H1 (cell line): ENCODE measurements at regions not wholly inside any gene's neighbourhood (a gene's known extent, or its start where the extent isn't known, plus 50 kb on each side); places are given as distances from the start of the nearest gene placed in this dataset.

Experiments
- CTCF ChIA-PET: fragments of 300-600 bp; sonication (Branson Sonifier 250); formaldehyde crosslinking; loops from one replicate; lab custom pipeline; 2021; ENCODE audit not compliant: partially characterized antibody; lab: Charles Lee
- POLR2A ChIA-PET: fragments of 300-600 bp; sonication (Branson Sonifier 250); formaldehyde crosslinking; loops from one replicate; lab custom pipeline; 2021; ENCODE audit warnings: inconsistent platforms; ENCODE audit not compliant: partially characterized antibody; lab: Charles Lee
- DNase-seq, 2 experiments: peaks; one replicate each; pipeline versions ENCODE4 v3.0.0 to v3.0.0-alpha.2; 2010 to 2022; ENCODE audit warnings: low spot score in 2 of 2, low read depth in 1 of 2, mixed read lengths in 1 of 2
- FAIRE-seq: peaks from 2 replicates; lab custom pipeline; 2011; peaks lifted over from hg19 to GRCh38; lab: Jason Lieb, UNC
- H2AFZ ChIP-seq: 2 replicates; pipeline ENCODE4 v1.8.1; 2012; ENCODE audit warnings: low read length, inconsistent platforms
- H2AK5ac ChIP-seq: 2 replicates; pipeline ENCODE4 v1.6.1; 2013; ENCODE audit warnings: low read depth, low read length
- H2BK120ac ChIP-seq: replicated peaks from 2 replicates; pipeline ENCODE3; 2013; ENCODE audit warnings: low read depth, low read length, inconsistent platforms
- H2BK12ac ChIP-seq: 2 replicates; pipeline ENCODE4 v1.6.1; 2013; ENCODE audit warnings: low read depth, low read length
- H2BK15ac ChIP-seq: 2 replicates; pipeline ENCODE4 v1.6.1; 2013; ENCODE audit warnings: low read length
- H2BK20ac ChIP-seq: 2 replicates; pipeline ENCODE4 v1.6.1; 2013; ENCODE audit warnings: low read length
- H2BK5ac ChIP-seq: 2 replicates; pipeline ENCODE4 v1.6.1; 2013; ENCODE audit warnings: low read depth, low read length
- H3K14ac ChIP-seq: 2 replicates; pipeline ENCODE4 v1.6.1; 2013; ENCODE audit warnings: inconsistent platforms; ENCODE audit not compliant: insufficient read length
- H3K18ac ChIP-seq: 2 replicates; pipeline ENCODE4 v1.6.1; 2013; ENCODE audit warnings: low read length; ENCODE audit errors: extremely low read depth
- H3K23ac ChIP-seq: 2 replicates; pipeline ENCODE4 v1.6.1; 2013; ENCODE audit warnings: inconsistent platforms; ENCODE audit not compliant: insufficient read length
- H3K23me2 ChIP-seq: 2 replicates; pipeline ENCODE4 v1.6.1; 2013; ENCODE audit warnings: low read depth, low read length
- H3K27ac ChIP-seq: 2 replicates; pipeline ENCODE4 v1.6.1; 2011; ENCODE audit warnings: low read depth, low read length, inconsistent platforms
- H3K27me3 ChIP-seq, 4 experiments: replicated peaks in 1 of 4; 1 replicate in 1 of 4; 2 replicates in 3 of 4; pipeline versions ENCODE4 v1.6.1 to v1.8.1; 2011 to 2013; ENCODE audit warnings: low read length in 3 of 4, mild to moderate bottlenecking in 3 of 4, inconsistent platforms in 2 of 4, mixed read lengths in 2 of 4, moderate library complexity in 1 of 4; ENCODE audit not compliant: control insufficient read depth in 3 of 4, insufficient read depth in 3 of 4; ENCODE audit errors: extremely low read depth in 1 of 4
- H3K36me3 ChIP-seq, 4 experiments: 2 replicates each; pipeline versions ENCODE4 v1.6.1 to v1.8.1; 2011 to 2013; ENCODE audit warnings: mild to moderate bottlenecking in 4 of 4, low read length in 3 of 4, moderate library complexity in 2 of 4, control low read depth in 1 of 4, inconsistent platforms in 1 of 4; ENCODE audit not compliant: insufficient read depth in 4 of 4, control insufficient read depth in 2 of 4
- H3K4ac ChIP-seq: replicated peaks from 2 replicates; pipeline ENCODE3; 2013; ENCODE audit warnings: low read length, low read depth, mixed read lengths, inconsistent platforms; ENCODE audit not compliant: insufficient read length
- H3K4me1 ChIP-seq, 4 experiments: replicated peaks in 1 of 4; 1 replicate in 1 of 4; 2 replicates in 3 of 4; pipeline versions ENCODE4 v1.6.1 to v1.8.1; 2011 to 2013; ENCODE audit warnings: low read length in 3 of 4, inconsistent platforms in 2 of 4, mixed read lengths in 1 of 4; ENCODE audit not compliant: insufficient read depth in 4 of 4, control insufficient read depth in 3 of 4
- H3K4me2 ChIP-seq, 2 experiments: 2 replicates each; pipeline versions ENCODE4 v1.6.1 to v1.8.1; 2011 to 2013; ENCODE audit warnings: low read depth in 2 of 2, low read length in 2 of 2, control low read depth in 1 of 2, inconsistent platforms in 1 of 2, mild to moderate bottlenecking in 1 of 2; ENCODE audit not compliant: insufficient read depth in 1 of 2
- H3K4me3 ChIP-seq, 4 experiments: fragments of 200-600, 300-600 bp in 1 of 4; sonication (generic), shearing (Covaris generic), sonication (Bioruptor Twin) in 1 of 4; 2 replicates each; pipeline versions ENCODE4 v1.5.1 to v1.8.1; 2011 to 2016; ENCODE audit warnings: low read length in 4 of 4, low read depth in 3 of 4, control low read depth in 2 of 4, inconsistent platforms in 2 of 4, mild to moderate bottlenecking in 2 of 4, mixed read lengths in 1 of 4, moderate library complexity in 1 of 4; ENCODE audit not compliant: insufficient read depth in 2 of 4; ENCODE audit errors: extremely low read depth in 1 of 4
- H3K56ac ChIP-seq: replicated peaks from 2 replicates; pipeline ENCODE3; 2013; ENCODE audit warnings: low read depth, mild to moderate bottlenecking, mixed read lengths, low read length, inconsistent platforms; ENCODE audit not compliant: insufficient read length
- H3K79me1 ChIP-seq: 2 replicates; pipeline ENCODE4 v1.6.1; 2013; ENCODE audit warnings: low read depth, low read length, control low read depth
- H3K79me2 ChIP-seq, 2 experiments: 2 replicates each; pipeline versions ENCODE4 v1.6.1 to v1.8.1; 2012 to 2013; ENCODE audit warnings: low read length in 2 of 2, mild to moderate bottlenecking in 2 of 2, inconsistent platforms in 1 of 2; ENCODE audit not compliant: insufficient read depth in 2 of 2, control insufficient read depth in 1 of 2
- H3K9ac ChIP-seq, 4 experiments: replicated peaks in 1 of 4; 1 replicate in 1 of 4; 2 replicates in 3 of 4; pipeline versions ENCODE4 v1.6.1 to v1.8.1; 2011 to 2013; ENCODE audit warnings: low read depth in 3 of 4, low read length in 3 of 4, control low read depth in 2 of 4, mild to moderate bottlenecking in 2 of 4, moderate library complexity in 2 of 4, inconsistent platforms in 1 of 4; ENCODE audit errors: extremely low read depth in 1 of 4
- H3K9me3 ChIP-seq, 2 experiments: 2 replicates each; pipeline versions ENCODE4 v1.6.1 to v1.8.1; 2012 to 2013; ENCODE audit warnings: mild to moderate bottlenecking in 2 of 2, moderate library complexity in 2 of 2, control low read depth in 1 of 2, inconsistent platforms in 1 of 2, low read depth in 1 of 2, low read length in 1 of 2, mixed read lengths in 1 of 2; ENCODE audit not compliant: insufficient read depth in 2 of 2
- H4K20me1 ChIP-seq, 2 experiments: replicated peaks in 1 of 2; 2 replicates each; pipeline versions ENCODE3 to v1.8.1; 2011 to 2013; ENCODE audit warnings: inconsistent platforms in 2 of 2, low read length in 2 of 2, mild to moderate bottlenecking in 1 of 2; ENCODE audit not compliant: insufficient read depth in 2 of 2, control insufficient read depth in 1 of 2
- H4K5ac ChIP-seq: 2 replicates; pipeline ENCODE4 v1.6.1; 2013; ENCODE audit warnings: low read length, low read depth, mixed read lengths, inconsistent platforms; ENCODE audit not compliant: insufficient read length
- H4K8ac ChIP-seq: 2 replicates; pipeline ENCODE4 v1.8.0; 2013; ENCODE audit warnings: mild to moderate bottlenecking, moderate library complexity, low read length, inconsistent platforms; ENCODE audit not compliant: insufficient read depth; ENCODE audit errors: extremely low read depth
- H4K91ac ChIP-seq: replicated peaks from 2 replicates; pipeline ENCODE3; 2013; ENCODE audit warnings: low read length, mixed read lengths, inconsistent platforms; ENCODE audit not compliant: insufficient read length
- TAF1 ChIP-seq: IDR thresholded peaks from 2 replicates; pipeline ENCODE4 v1.6.1; 2011; ENCODE audit warnings: mild to moderate bottlenecking, low read depth, low read length
- WGBS, 2 experiments: shearing (Covaris generic) in 1 of 2; methylation state at CpG; one replicate each; pipeline versions ENCODE4 v1.1.6 to v1.1.7; 2013 to 2015; ENCODE audit warnings: low lambda C conversion rate in 2 of 2, mixed read lengths in 2 of 2, inconsistent platforms in 1 of 2, low coverage in 1 of 2, missing lambda C conversion rate in 1 of 2; ENCODE audit not compliant: insufficient replicate concordance in 2 of 2, insufficient coverage in 1 of 2, insufficient read length in 1 of 2; ENCODE audit errors: extremely low coverage in 1 of 2, missing lambda C conversion rate in 1 of 2; 5-methylcytosine and 5-hydroxymethylcytosine counted together

DNA sequence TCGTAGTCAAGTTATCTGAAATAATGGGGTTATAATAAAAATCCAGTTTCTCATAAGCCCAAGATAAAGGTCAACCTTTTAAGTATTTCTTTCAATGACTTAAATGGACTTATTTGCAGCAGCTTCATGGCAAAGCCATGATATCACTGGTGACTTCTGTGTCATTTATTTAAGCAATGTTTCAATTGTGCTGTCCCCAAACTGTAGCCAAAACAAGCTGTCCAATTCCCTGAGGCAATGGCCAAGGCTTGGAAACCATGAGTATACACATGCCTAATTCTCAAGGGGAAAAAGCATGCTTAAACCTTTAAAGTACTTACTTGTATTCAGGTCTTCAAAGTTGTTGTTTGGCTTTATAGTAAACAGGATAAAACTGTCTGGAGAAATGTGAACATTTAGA, 376.4 kb upstream of the TNC start:
- Histone ChIP-seq H2BK20ac (no peak overlapping the region), H2BK120ac (no peak overlapping the region), H3K4me2 (no peak overlapping the region), H3K18ac (no peak overlapping the region), H3K79me2 (no peaks in the 10 kb centered on the region), H3K14ac (no peak overlapping the region), H2BK5ac (no peak overlapping the region), H3K4me3 (no peak overlapping the region), H3K79me1 (no peaks in the 10 kb centered on the region), H2AFZ (no peak overlapping the region), H3K23ac (no peak overlapping the region), H3K4ac (no peak overlapping the region), H3K36me3 (peaks cover 0 to 15% (median 6%) of the 10 kb centered on the region in 4 experiments; a peak in 4 of 8 replicates), H3K23me2 (no peaks in the 10 kb centered on the region), H3K56ac (no peak overlapping the region), H4K91ac (no peak overlapping the region), H2AK5ac (no peak overlapping the region), H4K5ac (no peak overlapping the region), H4K8ac (no peak overlapping the region), H3K27me3 (no peaks in the 10 kb centered on the region), H4K20me1 (no peaks in the 10 kb centered on the region), H3K9ac (no peak overlapping the region), H3K4me1 (no peaks in the 10 kb centered on the region; a peak in 1 of 7 replicates), H3K27ac (no peak overlapping the region), H3K9me3 (no peaks in the 10 kb centered on the region), H2BK15ac (no peak overlapping the region), H2BK12ac (no peak overlapping the region)
- ChIA-PET CTCF (no interaction called here), POLR2A (interaction anchor here (2.2 kb wide), 1 partner anchor 10 kb away, joined by 9 read pairs; no protein-coding TSS in a partner anchor)
- DNase-seq (no peak), FAIRE-seq (no peak)
- 96% methylated on average over 1 of the region's 1 CpG; no CpG with 5 or more reads in 1 of the 2 experiments for WGBS, 2 experiments
- no peak for TF ChIP-seq TAF1
